ENCODE measurements at regions not wholly inside any gene's neighbourhood (a gene's known extent, or its start where the extent isn't known, plus 50 kb on each side); places are given as distances from the start of the nearest gene placed in this dataset.

GRCh38 chr5:123830575-123830974, 318.6 kb downstream of the CSNK1G3 start:
- no peak for TF ChIP-seq ZNF311 (tag by site-specific recombination; IDR thresholded peaks at IDR 0.05; ENCODE audit: borderline replicate concordance)
- no peak for TF ChIP-seq ZNF501 (tag by site-specific recombination; IDR thresholded peaks at IDR 0.05)
- TF ChIP-seq, protein P1, sequence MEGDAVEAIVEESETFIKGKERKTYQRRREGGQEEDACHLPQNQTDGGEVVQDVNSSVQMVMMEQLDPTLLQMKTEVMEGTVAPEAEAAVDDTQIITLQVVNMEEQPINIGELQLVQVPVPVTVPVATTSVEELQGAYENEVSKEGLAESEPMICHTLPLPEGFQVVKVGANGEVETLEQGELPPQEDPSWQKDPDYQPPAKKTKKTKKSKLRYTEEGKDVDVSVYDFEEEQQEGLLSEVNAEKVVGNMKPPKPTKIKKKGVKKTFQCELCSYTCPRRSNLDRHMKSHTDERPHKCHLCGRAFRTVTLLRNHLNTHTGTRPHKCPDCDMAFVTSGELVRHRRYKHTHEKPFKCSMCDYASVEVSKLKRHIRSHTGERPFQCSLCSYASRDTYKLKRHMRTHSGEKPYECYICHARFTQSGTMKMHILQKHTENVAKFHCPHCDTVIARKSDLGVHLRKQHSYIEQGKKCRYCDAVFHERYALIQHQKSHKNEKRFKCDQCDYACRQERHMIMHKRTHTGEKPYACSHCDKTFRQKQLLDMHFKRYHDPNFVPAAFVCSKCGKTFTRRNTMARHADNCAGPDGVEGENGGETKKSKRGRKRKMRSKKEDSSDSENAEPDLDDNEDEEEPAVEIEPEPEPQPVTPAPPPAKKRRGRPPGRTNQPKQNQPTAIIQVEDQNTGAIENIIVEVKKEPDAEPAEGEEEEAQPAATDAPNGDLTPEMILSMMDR (tag by site-specific recombination; IDR thresholded peaks at IDR 0.05): no peak
- TF ChIP-seq REST (tag by site-specific recombination; IDR thresholded peaks at IDR 0.05): no peak
- no peak for TF ChIP-seq ZNF548 (tag by site-specific recombination; IDR thresholded peaks at IDR 0.05)
- no peak for TF ChIP-seq ZNF449 (tag by site-specific recombination; IDR thresholded peaks at IDR 0.05)
- no peak for TF ChIP-seq ZBTB26 (tag by site-specific recombination; optimal IDR thresholded peaks at IDR 0.05)
- no peak for TF ChIP-seq GFI1B (tag by site-specific recombination; IDR thresholded peaks at IDR 0.05)
- TF ChIP-seq ZNF747 (tag by site-specific recombination; IDR thresholded peaks at IDR 0.05): no peak
- TF ChIP-seq MEIS1 (CRISPR knock-in tag; IDR thresholded peaks at IDR 0.05; ENCODE audit: borderline replicate concordance): no peak
- TF ChIP-seq, protein P2, sequence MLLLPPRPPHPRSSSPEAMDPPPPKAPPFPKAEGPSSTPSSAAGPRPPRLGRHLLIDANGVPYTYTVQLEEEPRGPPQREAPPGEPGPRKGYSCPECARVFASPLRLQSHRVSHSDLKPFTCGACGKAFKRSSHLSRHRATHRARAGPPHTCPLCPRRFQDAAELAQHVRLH (tag by site-specific recombination; IDR thresholded peaks at IDR 0.05): no peak
- TF ChIP-seq ZNF707 (tag by site-specific recombination; IDR thresholded peaks at IDR 0.05): no peak

Data from HEK293 (cell line).